SIG-M5 treated with dmso at 0.1 percent for 504 hours (cell line): ENCODE measurements at regions not wholly inside any gene's neighbourhood (a gene's known extent, or its start where the extent isn't known, plus 50 kb on each side); places are given as distances from the start of the nearest gene placed in this dataset.
"Not testable (repeated sequence)": the region's sequence is repeated elsewhere in the genome, so short reads cannot be mapped to it uniquely, and the experiment has no call there.

Experiments used
- DNase-seq: peaks from one replicate; lab custom pipeline; 2025; ENCODE audit not compliant: unreplicated experiment; lab: John Stamatoyannopoulos, UW

GRCh38 chr2:175872721-175873120 is 129.3 kb downstream of the LNPK start:
- no peak for DNase-seq

- DNase-seq: no peak
Observed at GRCh38 chr2:175872005-175872348, 130.1 kb downstream of the LNPK start.

- DNase-seq: no peak
Observed at GRCh38 chr2:175871331-175872004, 130.6 kb downstream of the LNPK start.

- DNase-seq: no peak
Observed at GRCh38 chr2:175865716-175866115, 136.4 kb downstream of the LNPK start.

- DNase-seq: no peak
Observed at GRCh38 chr2:175864137-175864850, 137.8 kb downstream of the LNPK start.

GRCh38 chr2:175861958-175862357 is 140.1 kb downstream of the LNPK start:
- DNase-seq: no peak

GRCh38 chr2:175855794-175856453 is 146.1 kb downstream of the LNPK start:
- DNase-seq: no peak

- no peak for DNase-seq
Observed at GRCh38 chr2:175855236-175855635, 146.8 kb downstream of the LNPK start.

GRCh38 chr2:175854665-175855064 is 147.4 kb downstream of the LNPK start:
- no peak for DNase-seq

GRCh38 chr2:175854129-175854528 is 147.9 kb downstream of the LNPK start:
- peak; percentile 28 for DNase-seq

- no peak for DNase-seq
Observed at GRCh38 chr2:175853616-175853890, 148.5 kb downstream of the LNPK start.

GRCh38 chr2:175852879-175853615 is 149.0 kb downstream of the LNPK start:
- DNase-seq: no peak

- no peak for DNase-seq
Observed at GRCh38 chr2:175847128-175847527, 154.9 kb downstream of the LNPK start.

- DNase-seq: no peak
Observed at GRCh38 chr2:175844169-175844568, 157.9 kb downstream of the LNPK start.

GRCh38 chr2:175843625-175844024 is 158.4 kb downstream of the LNPK start:
- DNase-seq: no peak

GRCh38 chr2:175842996-175843395 is 159.1 kb downstream of the LNPK start:
- DNase-seq: no peak

- DNase-seq: not testable (repeated sequence)
Observed at GRCh38 chr2:175840765-175841164, 161.3 kb downstream of the LNPK start.

- DNase-seq: no peak
Observed at GRCh38 chr2:175840256-175840655, 161.8 kb downstream of the LNPK start.

GRCh38 chr2:175838979-175839378 is 163.1 kb downstream of the LNPK start:
- no peak for DNase-seq

- peak; percentile 10 for DNase-seq
Observed at GRCh38 chr2:175837046-175837445, 165.0 kb downstream of the LNPK start.

GRCh38 chr2:175836361-175836760 is 165.7 kb downstream of the LNPK start:
- DNase-seq: no peak

- DNase-seq: no peak
Observed at GRCh38 chr2:175834477-175834876, 167.6 kb downstream of the LNPK start.
